Lower lobe of right lung (tissue), 2 donors: ENCODE measurements at regions not wholly inside any gene's neighbourhood (a gene's known extent, or its start where the extent isn't known, plus 50 kb on each side); places are given as distances from the start of the nearest gene placed in this dataset.

Source experiments
- ATAC-seq, 2 donors: fragments of 200-7000 bp; cut with Tn5 transposase; one replicate each; pipeline ENCODE4 v1.9.1; 2020 to 2022; ENCODE audit warnings: mild to moderate bottlenecking in 2 of 2, moderate library complexity in 2 of 2
- DNase-seq: peaks from one replicate; pipeline ENCODE4 v3.0.0-alpha.2; 2020
- H3K27ac ChIP-seq: fragments of 200-600 bp; one replicate; pipeline ENCODE4 v1.8.0; 2022
- H3K27me3 ChIP-seq: fragments of 200-600 bp; one replicate; pipeline ENCODE4 v1.8.0; 2022; ENCODE audit warnings: low read depth
- H3K36me3 ChIP-seq: fragments of 200-600 bp; one replicate; pipeline ENCODE4 v1.8.0; 2022; ENCODE audit warnings: mild to moderate bottlenecking
- H3K4me1 ChIP-seq: fragments of 200-600 bp; one replicate; pipeline ENCODE4 v1.8.0; 2022
- H3K4me3 ChIP-seq: fragments of 200-600 bp; one replicate; pipeline ENCODE4 v1.8.0; 2022; ENCODE audit warnings: mild to moderate bottlenecking
- H3K9me3 ChIP-seq: fragments of 200-600 bp; one replicate; pipeline ENCODE4 v1.8.0; 2022
- CTCF ChIP-seq: fragments of 200-600 bp; IDR thresholded peaks from one replicate; pipeline ENCODE4 v1.8.0; 2022; ENCODE audit warnings: antibody characterized with exemption, mild to moderate bottlenecking
- intact Hi-C: fragments of 100-400 bp; cut with DNase I; formaldehyde crosslinking; loops from one replicate; pipeline ENCODE4 v1.11.0; 2022
- donor health status: DM: no; HTN: yes; CAD: no; lungs with severe emphysema.

- Histone ChIP-seq H3K4me1 (peaks cover 6% of the 10 kb centered on the region), H3K9me3 (no peaks in the 10 kb centered on the region), H3K27me3 (no peaks in the 10 kb centered on the region), H3K36me3 (no peaks in the 10 kb centered on the region), H3K27ac (no peak overlapping the region), H3K4me3 (no peak overlapping the region)
- no peak for ATAC-seq
- intact Hi-C loops = no loop called here
- DNase-seq = no peak
- no peak for TF ChIP-seq CTCF
Observed at GRCh38 chr10:63751836-63752235, 230.6 kb downstream of the REEP3 start.

GRCh38 chr10:63752318-63752717 lies 231.1 kb downstream of the REEP3 start:
- no peaks in the 10 kb centered on the region for H3K36me3 ChIP-seq
- no peak overlapping the region for H3K4me3 ChIP-seq
- no peaks in the 10 kb centered on the region for H3K9me3 ChIP-seq
- no peak for TF ChIP-seq CTCF
- intact Hi-C loops = no loop called here
- no peaks in the 10 kb centered on the region for H3K27me3 ChIP-seq
- DNase-seq (no peak), ATAC-seq (no peak)
- H3K27ac ChIP-seq = no peak overlapping the region
- H3K4me1 ChIP-seq = peaks cover 6% of the 10 kb centered on the region

- DNase-seq = no peak
- Histone ChIP-seq H3K36me3 (no peaks in the 10 kb centered on the region), H3K4me1 (peaks cover 6% of the 10 kb centered on the region), H3K9me3 (no peaks in the 10 kb centered on the region), H3K27me3 (no peaks in the 10 kb centered on the region), H3K4me3 (no peak overlapping the region), H3K27ac (no peak overlapping the region)
- no peak for TF ChIP-seq CTCF
- intact Hi-C loops = no loop called here
- ATAC-seq = no peak
Observed at GRCh38 chr10:63753808-63754207, 232.6 kb downstream of the REEP3 start.

- no peak overlapping the region for H3K27ac ChIP-seq
Observed at GRCh38 chr10:63755441-63755840, 234.2 kb downstream of the REEP3 start.

GRCh38 chr10:63757067-63757466 lies 235.9 kb downstream of the REEP3 start:
- Histone ChIP-seq H3K4me3 (no peak overlapping the region), H3K27me3 (no peaks in the 10 kb centered on the region), H3K4me1 (no peaks in the 10 kb centered on the region), H3K36me3 (no peaks in the 10 kb centered on the region), H3K9me3 (no peaks in the 10 kb centered on the region), H3K27ac (no peak overlapping the region)
- ATAC-seq (no peak), DNase-seq (no peak)
- intact Hi-C loops = no loop called here
- no peak for TF ChIP-seq CTCF

More at GRCh38 chr10:63755441-63755840, 234.2 kb downstream of the REEP3 start:
- ATAC-seq (no peak), DNase-seq (no peak)
- Histone ChIP-seq H3K4me3 (no peak overlapping the region), H3K9me3 (no peaks in the 10 kb centered on the region), H3K36me3 (no peaks in the 10 kb centered on the region), H3K27me3 (no peaks in the 10 kb centered on the region), H3K4me1 (no peaks in the 10 kb centered on the region)
- intact Hi-C loops = no loop called here
- no peak for TF ChIP-seq CTCF

- H3K36me3 ChIP-seq = no peaks in the 10 kb centered on the region
- H3K9me3 ChIP-seq = no peaks in the 10 kb centered on the region
- H3K27ac ChIP-seq = no peak overlapping the region
- no peak overlapping the region for H3K4me3 ChIP-seq
- TF ChIP-seq CTCF = no peak
- H3K27me3 ChIP-seq = no peaks in the 10 kb centered on the region
- no peak for DNase-seq
- intact Hi-C loops = no loop called here
- H3K4me1 ChIP-seq = no peaks in the 10 kb centered on the region
- ATAC-seq = no peak
Observed at GRCh38 chr10:63758080-63758479, 236.9 kb downstream of the REEP3 start.
